Ishikawa (cell line): ENCODE measurements at regions not wholly inside any gene's neighbourhood (a gene's known extent, or its start where the extent isn't known, plus 50 kb on each side); places are given as distances from the start of the nearest gene placed in this dataset.

Experiments used
- CEBPB ChIP-seq: IDR thresholded peaks from 2 replicates; pipeline ENCODE4 v1.6.1; 2012
- EGR1 ChIP-seq: IDR thresholded peaks from 2 replicates; pipeline ENCODE4 v1.6.1; 2012
- EP300 ChIP-seq: IDR thresholded peaks from 2 replicates; pipeline ENCODE4 v1.6.1; 2012; ENCODE audit warnings: borderline replicate concordance
- MAX ChIP-seq: IDR thresholded peaks from 2 replicates; pipeline ENCODE4 v1.6.1; 2012
- RAD21 ChIP-seq: IDR thresholded peaks from 2 replicates; pipeline ENCODE4 v1.6.1; 2012; ENCODE audit warnings: low read depth
- REST ChIP-seq: IDR thresholded peaks from 2 replicates; pipeline ENCODE4 v1.6.1; 2012; ENCODE audit warnings: low read depth, mild to moderate bottlenecking
- YY1 ChIP-seq: IDR thresholded peaks from 2 replicates; pipeline ENCODE4 v1.6.1; 2012; ENCODE audit warnings: low read depth

GRCh38 chr14:49946320-49947141 is 53.6 kb downstream of the ARF6 start:
- TF ChIP-seq YY1, result no peak
- TF ChIP-seq REST, result no peak
- peak; percentile 25; the same call in 1 of the 2 replicates for TF ChIP-seq CEBPB
- TF ChIP-seq RAD21, result no peak
- 0 out of 2 replicates have a peak, but pooled peaks have one; percentile 37 for TF ChIP-seq MAX
- TF ChIP-seq EGR1, result no peak
- TF ChIP-seq EP300, result peak; percentile 75
